WTC11 (cell line): ENCODE measurements at regions not wholly inside any gene's neighbourhood (a gene's known extent, or its start where the extent isn't known, plus 50 kb on each side); places are given as distances from the start of the nearest gene placed in this dataset.

Experiments used
- MAX ChIP-seq: sonication (generic); formaldehyde crosslinking; IDR thresholded peaks from 2 replicates; pipeline ENCODE4 v1.8.0; 2022; ENCODE audit warnings: mild to moderate bottlenecking, missing genetic modification reagents
- NR3C1 ChIP-seq: sonication (generic); formaldehyde crosslinking; conservative IDR thresholded peaks from 2 replicates; pipeline ENCODE4 v1.8.1; 2023; ENCODE audit warnings: low read depth, mild to moderate bottlenecking, missing genetic modification reagents
- OVOL2 ChIP-seq: fragments of 250-450 bp; sonication (Bioruptor Pico); IDR thresholded peaks from 2 replicates; pipeline ENCODE4 v1.9.0; 2021; ENCODE audit warnings: mild to moderate bottlenecking, borderline replicate concordance
- RELA ChIP-seq: sonication (generic); formaldehyde crosslinking; IDR thresholded peaks from 2 replicates; pipeline ENCODE4 v1.8.1; 2022; ENCODE audit warnings: missing genetic modification reagents, mild to moderate bottlenecking, borderline replicate concordance
- TF ChIP-seq, protein P1 (sequence below): fragments of 200-600 bp; IDR thresholded peaks from 2 replicates; pipeline ENCODE4 v1.8.0; 2022; ENCODE audit warnings: antibody characterized with exemption
- TF ChIP-seq, protein P2 (sequence below): sonication (generic); formaldehyde crosslinking; IDR thresholded peaks from 2 replicates; pipeline ENCODE4 v1.8.1; 2023; ENCODE audit warnings: mild to moderate bottlenecking, moderate library complexity, missing genetic modification reagents
- TF ChIP-seq, protein P3 (sequence below): sonication (generic); formaldehyde crosslinking; IDR thresholded peaks from 2 replicates; pipeline ENCODE4 v1.8.1; 2023; ENCODE audit warnings: mild to moderate bottlenecking, missing genetic modification reagents, borderline replicate concordance

DNA sequence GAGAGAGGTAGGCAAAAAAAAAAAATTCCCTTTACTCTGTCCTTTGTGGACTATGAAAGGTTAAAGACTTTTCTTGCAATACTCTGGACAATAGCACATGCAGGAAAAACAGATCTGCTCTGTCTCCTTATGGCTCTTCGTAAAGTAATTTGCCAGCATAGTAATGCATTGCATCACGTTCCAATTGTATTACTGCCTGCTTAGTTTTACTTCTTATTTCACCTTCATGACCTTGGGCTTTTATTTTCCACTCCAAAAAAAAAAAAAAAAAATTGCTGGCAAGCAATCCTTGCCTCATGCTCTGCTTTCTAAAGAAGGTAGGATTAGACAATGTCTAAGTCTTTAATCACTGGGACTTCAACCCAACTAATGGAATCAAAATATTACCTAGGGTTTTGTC is 1802.7 kb downstream of the SUCLG1 start:
- no peak for TF ChIP-seq RELA
- TF ChIP-seq, protein P1, sequence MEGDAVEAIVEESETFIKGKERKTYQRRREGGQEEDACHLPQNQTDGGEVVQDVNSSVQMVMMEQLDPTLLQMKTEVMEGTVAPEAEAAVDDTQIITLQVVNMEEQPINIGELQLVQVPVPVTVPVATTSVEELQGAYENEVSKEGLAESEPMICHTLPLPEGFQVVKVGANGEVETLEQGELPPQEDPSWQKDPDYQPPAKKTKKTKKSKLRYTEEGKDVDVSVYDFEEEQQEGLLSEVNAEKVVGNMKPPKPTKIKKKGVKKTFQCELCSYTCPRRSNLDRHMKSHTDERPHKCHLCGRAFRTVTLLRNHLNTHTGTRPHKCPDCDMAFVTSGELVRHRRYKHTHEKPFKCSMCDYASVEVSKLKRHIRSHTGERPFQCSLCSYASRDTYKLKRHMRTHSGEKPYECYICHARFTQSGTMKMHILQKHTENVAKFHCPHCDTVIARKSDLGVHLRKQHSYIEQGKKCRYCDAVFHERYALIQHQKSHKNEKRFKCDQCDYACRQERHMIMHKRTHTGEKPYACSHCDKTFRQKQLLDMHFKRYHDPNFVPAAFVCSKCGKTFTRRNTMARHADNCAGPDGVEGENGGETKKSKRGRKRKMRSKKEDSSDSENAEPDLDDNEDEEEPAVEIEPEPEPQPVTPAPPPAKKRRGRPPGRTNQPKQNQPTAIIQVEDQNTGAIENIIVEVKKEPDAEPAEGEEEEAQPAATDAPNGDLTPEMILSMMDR: no peak
- TF ChIP-seq, protein P2, sequence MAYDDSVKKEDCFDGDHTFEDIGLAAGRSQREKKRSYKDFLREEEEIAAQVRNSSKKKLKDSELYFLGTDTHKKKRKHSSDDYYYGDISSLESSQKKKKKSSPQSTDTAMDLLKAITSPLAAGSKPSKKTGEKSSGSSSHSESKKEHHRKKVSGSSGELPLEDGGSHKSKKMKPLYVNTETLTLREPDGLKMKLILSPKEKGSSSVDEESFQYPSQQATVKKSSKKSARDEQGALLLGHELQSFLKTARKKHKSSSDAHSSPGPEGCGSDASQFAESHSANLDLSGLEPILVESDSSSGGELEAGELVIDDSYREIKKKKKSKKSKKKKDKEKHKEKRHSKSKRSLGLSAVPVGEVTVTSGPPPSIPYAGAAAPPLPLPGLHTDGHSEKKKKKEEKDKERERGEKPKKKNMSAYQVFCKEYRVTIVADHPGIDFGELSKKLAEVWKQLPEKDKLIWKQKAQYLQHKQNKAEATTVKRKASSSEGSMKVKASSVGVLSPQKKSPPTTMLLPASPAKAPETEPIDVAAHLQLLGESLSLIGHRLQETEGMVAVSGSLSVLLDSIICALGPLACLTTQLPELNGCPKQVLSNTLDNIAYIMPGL: no peak
- TF ChIP-seq MAX: no peak
- TF ChIP-seq, protein P3, sequence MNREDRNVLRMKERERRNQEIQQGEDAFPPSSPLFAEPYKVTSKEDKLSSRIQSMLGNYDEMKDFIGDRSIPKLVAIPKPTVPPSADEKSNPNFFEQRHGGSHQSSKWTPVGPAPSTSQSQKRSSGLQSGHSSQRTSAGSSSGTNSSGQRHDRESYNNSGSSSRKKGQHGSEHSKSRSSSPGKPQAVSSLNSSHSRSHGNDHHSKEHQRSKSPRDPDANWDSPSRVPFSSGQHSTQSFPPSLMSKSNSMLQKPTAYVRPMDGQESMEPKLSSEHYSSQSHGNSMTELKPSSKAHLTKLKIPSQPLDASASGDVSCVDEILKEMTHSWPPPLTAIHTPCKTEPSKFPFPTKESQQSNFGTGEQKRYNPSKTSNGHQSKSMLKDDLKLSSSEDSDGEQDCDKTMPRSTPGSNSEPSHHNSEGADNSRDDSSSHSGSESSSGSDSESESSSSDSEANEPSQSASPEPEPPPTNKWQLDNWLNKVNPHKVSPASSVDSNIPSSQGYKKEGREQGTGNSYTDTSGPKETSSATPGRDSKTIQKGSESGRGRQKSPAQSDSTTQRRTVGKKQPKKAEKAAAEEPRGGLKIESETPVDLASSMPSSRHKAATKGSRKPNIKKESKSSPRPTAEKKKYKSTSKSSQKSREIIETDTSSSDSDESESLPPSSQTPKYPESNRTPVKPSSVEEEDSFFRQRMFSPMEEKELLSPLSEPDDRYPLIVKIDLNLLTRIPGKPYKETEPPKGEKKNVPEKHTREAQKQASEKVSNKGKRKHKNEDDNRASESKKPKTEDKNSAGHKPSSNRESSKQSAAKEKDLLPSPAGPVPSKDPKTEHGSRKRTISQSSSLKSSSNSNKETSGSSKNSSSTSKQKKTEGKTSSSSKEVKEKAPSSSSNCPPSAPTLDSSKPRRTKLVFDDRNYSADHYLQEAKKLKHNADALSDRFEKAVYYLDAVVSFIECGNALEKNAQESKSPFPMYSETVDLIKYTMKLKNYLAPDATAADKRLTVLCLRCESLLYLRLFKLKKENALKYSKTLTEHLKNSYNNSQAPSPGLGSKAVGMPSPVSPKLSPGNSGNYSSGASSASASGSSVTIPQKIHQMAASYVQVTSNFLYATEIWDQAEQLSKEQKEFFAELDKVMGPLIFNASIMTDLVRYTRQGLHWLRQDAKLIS: no peak
- TF ChIP-seq NR3C1 (CRISPR knock-in tag): no peak
- TF ChIP-seq OVOL2: no peak
